ENCODE measurements at regions not wholly inside any gene's neighbourhood (a gene's known extent, or its start where the extent isn't known, plus 50 kb on each side); places are given as distances from the start of the nearest gene placed in this dataset.
A peak's percentile ranks its signal among the peaks of the same experiment; 100 is the strongest.

- DNase-seq (ENCODE audit: low read depth) = no peak
Measured at GRCh38 chr6:126091466-126091865, 105.1 kb downstream of the TRMT11 start.

- no peak for DNase-seq (ENCODE audit: low read depth)
Measured at GRCh38 chr6:126093108-126093507, 106.8 kb downstream of the TRMT11 start.

GRCh38 chr6:126094411-126094810 is 108.1 kb downstream of the TRMT11 start:
- DNase-seq (ENCODE audit: low read depth) = no peak

- no peak for DNase-seq (ENCODE audit: low read depth)
Measured at GRCh38 chr6:126100386-126100785, 114.0 kb downstream of the TRMT11 start.

- DNase-seq (ENCODE audit: low read depth) = no peak
Measured at GRCh38 chr6:126102358-126102757, 116.0 kb downstream of the TRMT11 start.

GRCh38 chr6:126103993-126104392 is 117.7 kb downstream of the TRMT11 start:
- DNase-seq (ENCODE audit: low read depth) = no peak

- DNase-seq (ENCODE audit: low read depth) = peak; percentile 3
Measured at GRCh38 chr6:126107475-126108166, 121.3 kb downstream of the TRMT11 start.

GRCh38 chr6:126110512-126111270 is 124.4 kb downstream of the TRMT11 start:
- no peak for DNase-seq (ENCODE audit: low read depth)

GRCh38 chr6:126111327-126111726 is 125.0 kb downstream of the TRMT11 start:
- no peak for DNase-seq (ENCODE audit: low read depth)

GRCh38 chr6:126112171-126112632 is 125.9 kb downstream of the TRMT11 start:
- DNase-seq (ENCODE audit: low read depth) = peak; percentile 77

GRCh38 chr6:126113261-126113660 is 126.9 kb downstream of the TRMT11 start:
- no peak for DNase-seq (ENCODE audit: low read depth)

- DNase-seq (ENCODE audit: low read depth) = peak; percentile 49
Measured at GRCh38 chr6:126117251-126117650, 130.9 kb downstream of the TRMT11 start.

- peak; percentile 9 for DNase-seq (ENCODE audit: low read depth)
Measured at GRCh38 chr6:126118058-126118755, 131.9 kb downstream of the TRMT11 start.

GRCh38 chr6:126118936-126119335 is 132.6 kb downstream of the TRMT11 start:
- peak; percentile 34 for DNase-seq (ENCODE audit: low read depth)

GRCh38 chr6:126123226-126123625 is 136.9 kb downstream of the TRMT11 start:
- no peak for DNase-seq (ENCODE audit: low read depth)

GRCh38 chr6:126127659-126128058 is 141.3 kb downstream of the TRMT11 start:
- peak; percentile 14 for DNase-seq (ENCODE audit: low read depth)

- no peak for DNase-seq (ENCODE audit: low read depth)
Measured at GRCh38 chr6:126131246-126131645, 144.9 kb downstream of the TRMT11 start.

- DNase-seq (ENCODE audit: low read depth) = no peak
Measured at GRCh38 chr6:126133984-126134383, 147.6 kb downstream of the TRMT11 start.

- peak; percentile 38 for DNase-seq (ENCODE audit: low read depth)
Measured at GRCh38 chr6:126134491-126134890, 148.2 kb downstream of the TRMT11 start.

GRCh38 chr6:126140015-126140414 is 153.7 kb downstream of the TRMT11 start:
- no peak for DNase-seq (ENCODE audit: low read depth)

GRCh38 chr6:126143761-126144251 is 157.5 kb downstream of the TRMT11 start:
- no peak for DNase-seq (ENCODE audit: low read depth)

- DNase-seq (ENCODE audit: low read depth) = no peak
Measured at GRCh38 chr6:126145351-126145750, 159.0 kb downstream of the TRMT11 start.

Data from LHCN-M2 (cell line).